ENCODE measurements at regions not wholly inside any gene's neighbourhood (a gene's known extent, or its start where the extent isn't known, plus 50 kb on each side); places are given as distances from the start of the nearest gene placed in this dataset.

DNA sequence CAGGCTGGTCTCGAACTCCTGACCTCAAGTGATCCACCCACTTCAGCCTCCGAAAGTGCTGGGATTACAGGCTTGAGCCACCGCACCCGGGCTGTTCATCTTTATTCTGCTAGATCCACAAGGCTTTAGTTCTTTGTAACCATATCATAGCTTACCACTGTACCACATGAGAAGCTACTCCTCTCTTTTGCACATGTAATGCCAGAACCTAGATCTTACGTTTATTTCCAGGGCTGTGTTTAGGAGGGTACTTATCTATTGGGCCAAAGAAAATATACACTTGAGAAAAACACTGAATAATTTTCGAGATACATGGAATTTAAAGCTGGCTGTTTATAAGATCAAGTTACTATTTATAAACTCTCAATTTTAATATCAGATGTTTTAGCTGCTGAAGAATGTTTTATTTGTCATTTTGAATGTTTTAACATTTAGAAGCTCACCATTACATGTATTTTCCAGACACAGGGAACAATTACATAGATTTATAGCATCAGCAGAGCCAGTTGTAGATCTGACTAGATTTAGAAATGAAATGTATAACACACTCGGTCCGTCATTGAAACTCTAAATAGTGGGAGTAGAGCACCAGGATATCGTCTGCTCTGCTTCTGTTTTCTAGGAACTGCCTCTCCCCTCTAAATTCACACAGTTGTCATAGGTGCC is 155.3 kb upstream of the HAND2 start:
- Mint-ChIP-seq H3K4me3 (no peak overlapping the region), H3K9me3 (peaks cover 0 to 1% (median 0%) of the 10 kb centered on the region in 6 donors), H3K36me3 (no peaks in the 10 kb centered on the region), H3K27ac (no peak overlapping the region), H3K27me3 (ENCODE audit: low read depth in 3 of 3) (peaks cover 0 to 1% (median 0%) of the 10 kb centered on the region in 3 donors), H3K4me1 (no peaks in the 10 kb centered on the region)
- no peak for DNase-seq

DNA sequence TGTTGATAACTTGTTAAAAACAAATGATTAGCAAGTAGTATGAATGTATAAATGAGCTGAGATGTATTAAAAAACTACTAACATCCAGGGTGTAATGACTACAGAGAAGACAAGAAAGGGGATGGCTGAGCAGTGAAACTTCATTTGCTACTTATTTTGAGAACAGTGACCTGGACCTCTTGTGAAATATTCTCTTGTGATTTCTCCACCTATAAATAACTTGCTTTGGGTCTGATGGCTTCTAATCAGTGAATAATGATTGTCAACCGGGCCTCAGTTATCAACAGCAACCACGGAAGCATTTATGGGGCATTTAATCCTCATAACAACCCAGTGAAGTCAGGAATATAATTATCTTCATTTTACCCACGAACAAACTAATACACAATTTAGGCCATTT is 154.2 kb upstream of the HAND2 start:
- no peaks in the 10 kb centered on the region for H3K4me1 Mint-ChIP-seq
- no peaks in the 10 kb centered on the region for H3K36me3 Mint-ChIP-seq
- no peak overlapping the region for H3K27ac Mint-ChIP-seq
- no peak for DNase-seq
- H3K9me3 Mint-ChIP-seq, result peaks cover 0 to 4% (median 0%) of the 10 kb centered on the region in 6 donors
- H3K27me3 Mint-ChIP-seq (ENCODE audit: low read depth in 3 of 3), result peaks cover 0 to 3% (median 0%) of the 10 kb centered on the region in 3 donors
- H3K4me3 Mint-ChIP-seq, result no peak overlapping the region

DNA sequence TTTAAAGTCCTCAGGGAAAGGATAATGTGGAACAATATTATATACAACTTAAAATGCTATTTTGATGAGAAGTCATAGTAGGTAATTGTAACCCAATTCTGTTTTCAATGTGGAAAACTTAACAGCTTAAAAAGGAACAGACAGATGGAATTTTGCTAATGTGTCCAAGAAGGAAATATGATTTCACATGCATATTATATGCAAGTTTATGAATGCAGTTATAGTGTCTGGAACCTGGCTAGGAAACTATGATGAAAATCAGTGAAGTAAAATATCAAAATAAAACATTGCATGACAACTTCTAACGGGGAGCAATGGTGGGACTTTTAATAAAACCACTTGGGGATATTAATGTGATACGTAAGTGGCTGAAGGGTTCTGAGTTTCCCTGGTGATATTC is 152.6 kb upstream of the HAND2 start:
- DNase-seq, result no peak
- Mint-ChIP-seq H3K36me3 (no peaks in the 10 kb centered on the region), H3K4me3 (no peak overlapping the region), H3K27me3 (ENCODE audit: low read depth in 3 of 3) (peaks cover 0 to 3% (median 0%) of the 10 kb centered on the region in 3 donors), H3K27ac (no peak overlapping the region), H3K4me1 (no peaks in the 10 kb centered on the region), H3K9me3 (peaks cover 0 to 4% (median under 1%) of the 10 kb centered on the region in 6 donors)

DNA sequence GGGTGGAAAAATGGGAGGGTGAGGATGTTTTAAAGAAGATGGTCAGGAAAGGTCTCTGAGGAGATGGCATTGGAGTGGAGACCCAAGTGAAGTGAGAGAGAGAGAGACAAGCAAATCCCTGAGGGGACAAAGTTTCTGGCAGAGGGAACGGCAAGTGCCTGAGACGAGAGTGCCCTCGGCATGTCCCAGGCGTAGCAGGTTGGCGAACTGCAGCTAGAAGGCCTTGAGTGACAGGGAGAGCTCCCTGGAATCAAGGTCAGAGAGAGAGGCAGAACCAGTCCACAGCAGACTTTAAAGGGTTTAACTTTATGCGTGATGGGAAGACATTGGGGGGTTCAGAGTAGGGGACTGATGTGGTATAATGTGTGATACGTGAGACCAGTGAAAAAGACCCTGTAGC is 150.2 kb upstream of the HAND2 start:
- H3K4me1 Mint-ChIP-seq, result no peaks in the 10 kb centered on the region
- H3K9me3 Mint-ChIP-seq, result peaks cover 2 to 13% (median 3%) of the 10 kb centered on the region in 6 donors
- no peak overlapping the region for H3K4me3 Mint-ChIP-seq
- DNase-seq, result no peak
- peaks cover 0 to 2% (median 0%) of the 10 kb centered on the region in 3 donors for H3K27me3 Mint-ChIP-seq (ENCODE audit: low read depth in 3 of 3)
- no peaks in the 10 kb centered on the region for H3K36me3 Mint-ChIP-seq
- H3K27ac Mint-ChIP-seq, result no peak overlapping the region

DNA sequence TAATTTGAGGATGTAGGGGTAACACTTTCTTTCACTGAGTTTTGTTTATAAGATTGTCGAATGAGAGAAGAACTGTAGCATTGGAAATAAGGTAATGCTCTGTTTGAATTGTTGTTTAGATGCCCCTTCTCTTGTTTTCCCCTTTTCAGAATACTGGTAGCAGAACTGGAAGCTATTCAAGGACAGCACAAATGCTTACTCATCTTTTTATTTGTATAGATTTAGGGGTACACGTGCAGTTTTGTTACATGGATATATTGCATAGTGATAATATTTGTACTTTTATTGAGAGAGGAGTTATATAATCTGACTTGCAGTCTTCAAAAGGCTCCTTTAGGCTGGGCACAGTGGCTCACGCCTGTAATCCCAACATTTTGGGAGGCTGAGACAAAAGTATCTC is 145.4 kb upstream of the HAND2 start:
- no peaks in the 10 kb centered on the region for H3K4me1 Mint-ChIP-seq
- H3K27me3 Mint-ChIP-seq (ENCODE audit: low read depth in 3 of 3), result peaks cover 0 to 2% (median 0%) of the 10 kb centered on the region in 3 donors
- H3K9me3 Mint-ChIP-seq, result peaks cover 4 to 16% (median 5%) of the 10 kb centered on the region in 6 donors
- no peaks in the 10 kb centered on the region for H3K36me3 Mint-ChIP-seq
- no peak overlapping the region for H3K4me3 Mint-ChIP-seq
- H3K27ac Mint-ChIP-seq, result no peak overlapping the region
- DNase-seq, result no peak

DNA sequence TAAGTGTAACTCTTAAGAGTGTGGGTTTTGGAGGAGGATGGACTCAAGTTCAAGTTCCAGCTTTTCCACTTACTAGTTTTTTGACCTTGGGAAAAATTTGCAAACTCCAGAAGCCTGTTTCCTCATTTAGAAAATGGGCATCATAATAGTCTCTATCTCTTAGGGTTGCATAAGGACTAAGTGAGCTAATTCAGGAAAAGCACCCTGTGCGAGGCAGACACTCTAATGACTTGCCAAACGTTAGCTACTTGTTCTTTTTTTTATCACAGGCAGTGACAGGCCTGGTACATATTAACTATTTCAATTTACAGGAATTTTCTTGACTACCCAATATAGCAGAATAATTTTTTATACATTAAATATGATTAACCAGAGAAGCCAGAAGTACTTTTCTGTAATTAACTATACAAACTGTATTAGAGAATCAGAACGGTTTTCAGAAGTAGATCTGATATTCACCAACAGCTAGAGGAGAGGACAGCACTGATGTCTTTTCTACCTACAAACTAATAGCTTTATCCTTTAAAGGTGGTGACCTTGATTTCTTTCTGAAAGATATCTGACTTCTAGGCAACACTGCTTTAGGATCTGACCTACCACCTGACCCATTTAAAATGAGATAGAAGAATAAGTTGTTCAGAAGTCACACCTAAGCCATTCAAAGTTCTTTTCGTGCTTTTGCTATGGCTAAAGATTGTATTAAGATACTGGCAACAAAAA is 139.6 kb upstream of the HAND2 start:
- H3K4me3 Mint-ChIP-seq, result no peak overlapping the region
- no peaks in the 10 kb centered on the region for H3K27me3 Mint-ChIP-seq (ENCODE audit: low read depth in 3 of 3)
- H3K9me3 Mint-ChIP-seq, result peaks cover 0 to 23% (median 3%) of the 10 kb centered on the region in 6 donors
- no peaks in the 10 kb centered on the region for H3K36me3 Mint-ChIP-seq
- no peak overlapping the region for H3K27ac Mint-ChIP-seq
- no peaks in the 10 kb centered on the region for H3K4me1 Mint-ChIP-seq
- DNase-seq, result no peak

DNA sequence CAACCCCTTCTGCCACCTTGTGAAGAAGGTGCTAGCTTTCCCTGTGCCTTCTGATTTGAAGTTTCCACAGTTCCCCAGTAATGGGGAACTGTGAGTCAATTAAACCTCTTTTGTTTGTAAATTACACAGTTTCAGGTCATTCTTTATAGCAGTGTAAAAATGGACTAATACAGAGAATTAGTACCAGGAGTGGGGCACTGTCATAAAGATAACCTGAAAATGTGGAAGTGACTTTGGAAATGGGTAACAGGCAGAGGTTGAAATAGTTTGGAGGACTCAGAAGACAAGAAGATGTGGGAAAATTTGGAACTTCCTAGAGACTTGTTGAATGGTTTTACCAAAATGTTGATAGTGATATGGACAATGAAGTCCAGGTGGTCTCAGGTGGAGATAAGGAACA is 131.0 kb upstream of the HAND2 start:
- no peak overlapping the region for H3K27ac Mint-ChIP-seq
- no peaks in the 10 kb centered on the region for H3K36me3 Mint-ChIP-seq
- no peaks in the 10 kb centered on the region for H3K4me1 Mint-ChIP-seq
- DNase-seq, result no peak
- no peaks in the 10 kb centered on the region for H3K27me3 Mint-ChIP-seq (ENCODE audit: low read depth in 3 of 3)
- H3K9me3 Mint-ChIP-seq, result peaks cover 0 to 19% (median 5%) of the 10 kb centered on the region in 6 donors
- no peak overlapping the region for H3K4me3 Mint-ChIP-seq

DNA sequence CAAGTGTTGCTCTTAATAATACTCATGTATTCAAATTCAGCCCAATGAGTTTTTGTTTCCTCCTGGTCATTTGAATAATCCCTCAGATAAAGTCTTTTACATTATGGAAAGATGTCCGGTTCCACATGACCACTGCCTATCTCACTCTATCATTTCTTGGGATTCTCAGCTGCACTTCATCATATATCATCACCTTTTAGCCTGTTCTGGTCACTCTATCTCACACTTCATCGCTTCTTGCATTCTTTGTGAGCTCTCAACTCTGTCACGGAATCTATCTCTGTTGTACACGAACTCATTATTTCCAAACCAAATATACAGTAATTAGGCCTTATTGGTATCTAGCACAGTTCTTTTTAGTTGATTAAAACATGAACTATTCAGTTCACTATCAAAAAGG is 126.9 kb upstream of the HAND2 start:
- Mint-ChIP-seq H3K4me3 (no peak overlapping the region), H3K36me3 (no peaks in the 10 kb centered on the region), H3K9me3 (peaks cover 0 to 19% (median 6%) of the 10 kb centered on the region in 6 donors), H3K27me3 (ENCODE audit: low read depth in 3 of 3) (no peaks in the 10 kb centered on the region), H3K27ac (no peak overlapping the region), H3K4me1 (no peaks in the 10 kb centered on the region)
- no peak for DNase-seq

DNA sequence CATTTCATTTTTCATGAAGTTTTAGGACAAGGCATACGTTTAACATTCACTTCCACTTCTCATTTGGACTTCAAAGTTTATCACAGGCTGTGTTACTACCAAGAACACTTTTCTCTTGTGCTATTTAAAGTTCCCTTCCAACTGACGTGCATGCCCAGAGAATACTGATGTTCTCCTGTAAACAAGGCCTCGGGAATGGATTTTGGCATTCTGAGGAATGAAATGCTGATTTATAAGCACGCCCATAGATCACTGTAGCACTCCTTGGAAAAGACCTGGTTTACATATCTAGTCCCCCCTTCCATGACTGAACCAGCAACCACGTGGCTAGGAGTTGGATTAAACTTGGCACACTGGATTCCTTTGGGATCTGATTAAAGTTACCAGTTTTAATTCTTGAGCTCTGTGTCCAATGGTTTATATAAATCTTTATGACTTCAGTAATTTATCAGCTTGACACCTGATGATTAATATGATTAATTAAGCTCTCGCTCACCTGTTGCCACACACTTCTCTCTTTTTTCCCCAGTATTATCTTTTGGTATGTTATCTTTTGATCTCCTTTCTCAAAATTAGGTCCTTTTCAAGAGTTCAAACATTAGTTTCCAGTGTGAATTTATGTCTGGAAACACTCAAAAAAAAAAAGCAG is 122.4 kb upstream of the HAND2 start:
- H3K9me3 Mint-ChIP-seq, result peaks cover 0 to 13% (median 2%) of the 10 kb centered on the region in 6 donors
- H3K27me3 Mint-ChIP-seq (ENCODE audit: low read depth in 3 of 3), result peaks cover 0 to 2% (median 0%) of the 10 kb centered on the region in 3 donors
- no peak for DNase-seq
- no peaks in the 10 kb centered on the region for H3K4me1 Mint-ChIP-seq
- H3K36me3 Mint-ChIP-seq, result no peaks in the 10 kb centered on the region
- no peak overlapping the region for H3K27ac Mint-ChIP-seq
- no peak overlapping the region for H3K4me3 Mint-ChIP-seq

DNA sequence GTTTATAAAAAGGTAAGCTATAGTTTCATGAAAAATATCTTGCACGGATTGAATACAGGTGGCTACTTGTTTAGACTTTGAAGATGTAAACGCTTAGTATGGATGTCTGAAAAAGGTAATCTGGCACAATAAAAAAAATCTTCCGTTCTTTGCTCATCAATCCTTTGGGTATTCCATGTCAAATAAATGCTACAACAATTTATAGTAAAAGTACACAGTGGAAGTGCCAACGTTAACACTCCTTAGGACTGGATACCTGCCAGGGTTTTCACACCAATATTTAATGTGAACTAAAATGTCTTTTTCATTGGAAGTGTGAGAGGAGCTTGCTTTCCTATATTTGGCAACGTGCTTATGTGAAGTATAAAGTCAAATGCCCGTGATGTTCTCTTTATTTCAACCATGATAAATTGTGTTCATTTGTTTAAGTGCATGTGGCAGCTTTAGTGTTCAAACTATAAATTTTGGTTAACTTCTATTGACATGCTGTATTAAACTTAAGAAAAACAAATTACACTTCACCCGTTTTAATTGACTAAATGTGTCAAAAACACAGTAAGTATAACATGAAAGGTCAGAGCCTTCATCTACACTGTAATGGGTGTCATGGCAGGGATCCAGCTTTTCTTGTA is 121.7 kb upstream of the HAND2 start:
- Mint-ChIP-seq H3K9me3 (peaks cover 0 to 8% (median 2%) of the 10 kb centered on the region in 6 donors), H3K27ac (no peak overlapping the region), H3K27me3 (ENCODE audit: low read depth in 3 of 3) (peaks cover 0 to 2% (median 0%) of the 10 kb centered on the region in 3 donors), H3K4me1 (no peaks in the 10 kb centered on the region), H3K36me3 (no peaks in the 10 kb centered on the region), H3K4me3 (no peak overlapping the region)
- DNase-seq, result no peak

DNA sequence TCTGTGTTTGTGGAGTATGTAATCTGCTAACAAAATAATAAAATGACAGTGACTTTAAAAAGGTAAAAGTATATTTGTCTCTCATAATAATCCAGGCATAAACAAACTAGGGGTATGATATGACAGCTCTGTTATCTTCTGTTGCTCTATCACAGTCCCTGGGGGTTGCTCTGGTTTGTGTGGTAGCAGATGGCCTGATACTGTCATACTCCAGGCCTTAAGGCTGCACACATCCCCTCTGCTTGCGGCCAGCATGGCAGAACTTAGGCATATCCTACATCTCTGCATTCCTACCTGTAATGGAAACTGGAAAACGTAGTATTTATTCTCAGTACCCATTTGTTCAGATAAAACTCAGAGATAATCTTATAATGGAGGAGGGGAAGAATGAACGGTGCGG is 117.9 kb upstream of the HAND2 start:
- Mint-ChIP-seq H3K27ac (no peak overlapping the region), H3K4me3 (no peak overlapping the region), H3K4me1 (no peaks in the 10 kb centered on the region), H3K27me3 (ENCODE audit: low read depth in 3 of 3) (peaks cover 0 to 2% (median 0%) of the 10 kb centered on the region in 3 donors), H3K36me3 (no peaks in the 10 kb centered on the region), H3K9me3 (peaks cover 0 to 7% (median 0%) of the 10 kb centered on the region in 6 donors)
- DNase-seq, result no peak

DNA sequence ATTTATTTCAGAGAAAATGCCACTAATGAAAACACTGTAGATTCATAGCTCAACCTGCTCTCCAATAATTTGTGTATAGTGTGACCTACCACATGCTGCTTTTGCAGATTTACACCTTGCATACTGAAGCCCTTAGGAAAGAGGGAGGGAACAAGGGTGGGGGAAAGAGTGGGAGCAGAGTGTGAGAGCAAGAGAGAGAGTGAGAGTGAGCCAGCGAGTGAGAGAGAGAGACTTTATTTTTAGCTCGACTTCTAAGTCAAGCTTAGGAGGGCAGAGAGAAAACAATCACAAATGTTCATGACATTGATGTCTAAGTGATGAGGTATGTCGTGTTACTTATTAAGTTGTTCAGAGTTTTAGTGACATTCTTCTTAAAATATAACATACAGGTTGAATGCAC is 112.5 kb upstream of the HAND2 start:
- no peaks in the 10 kb centered on the region for H3K36me3 Mint-ChIP-seq
- H3K4me1 Mint-ChIP-seq, result no peaks in the 10 kb centered on the region
- H3K9me3 Mint-ChIP-seq, result peaks cover 1 to 18% (median 3%) of the 10 kb centered on the region in 6 donors
- H3K4me3 Mint-ChIP-seq, result no peak overlapping the region
- H3K27ac Mint-ChIP-seq, result no peak overlapping the region
- no peak for DNase-seq
- peaks cover 0 to 2% (median 2%) of the 10 kb centered on the region in 3 donors for H3K27me3 Mint-ChIP-seq (ENCODE audit: low read depth in 3 of 3)

DNA sequence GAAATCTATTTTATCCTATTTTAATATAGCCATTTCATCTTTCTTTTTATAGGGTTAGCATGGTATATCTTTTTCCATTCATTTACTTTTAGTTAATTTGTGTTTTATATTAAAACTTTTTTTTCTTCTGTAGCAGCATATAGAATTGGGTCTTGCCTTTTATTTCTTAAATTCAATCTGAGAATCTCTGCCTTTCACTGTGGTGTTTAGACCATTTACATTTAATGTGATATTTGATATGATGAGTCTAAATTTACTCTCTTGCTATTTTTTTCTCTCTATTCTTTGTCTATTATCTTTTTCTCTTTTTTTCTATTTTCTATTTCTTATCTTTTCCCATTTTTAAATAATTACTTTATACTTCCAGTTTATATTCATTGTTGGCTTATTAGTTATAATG is 105.4 kb upstream of the HAND2 start:
- Mint-ChIP-seq H3K9me3 (peaks cover 12 to 32% (median 20%) of the 10 kb centered on the region in 6 donors), H3K4me3 (no peak overlapping the region), H3K27me3 (ENCODE audit: low read depth in 3 of 3) (peaks cover 0 to 2% (median 0%) of the 10 kb centered on the region in 3 donors), H3K36me3 (peaks cover 0 to 4% (median 0%) of the 10 kb centered on the region in 3 donors), H3K27ac (no peak overlapping the region), H3K4me1 (no peaks in the 10 kb centered on the region)
- DNase-seq, result no peak

DNA sequence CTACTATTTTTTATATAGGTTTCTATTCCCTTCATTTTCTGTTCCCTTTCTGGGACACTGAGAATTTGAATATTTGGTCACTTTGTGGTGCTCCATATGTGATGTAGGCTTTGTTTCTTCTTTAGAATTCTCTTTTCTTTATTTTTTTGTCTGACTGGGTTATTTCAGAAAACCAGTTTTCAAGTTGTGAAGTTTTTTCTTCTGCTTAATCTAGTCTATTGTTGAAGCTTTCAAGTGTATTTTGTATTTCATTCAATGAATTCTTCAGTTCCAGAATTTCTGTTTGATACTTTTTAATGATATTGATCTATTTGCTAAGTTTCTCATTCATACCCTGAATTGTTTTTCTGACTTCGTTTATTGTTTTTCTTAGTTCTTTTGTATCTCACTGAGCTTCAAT is 96.2 kb upstream of the HAND2 start:
- H3K36me3 Mint-ChIP-seq, result no peaks in the 10 kb centered on the region
- H3K4me3 Mint-ChIP-seq, result no peak overlapping the region
- peaks cover 14 to 39% (median 33%) of the 10 kb centered on the region in 6 donors for H3K9me3 Mint-ChIP-seq
- H3K27ac Mint-ChIP-seq, result no peak overlapping the region
- no peaks in the 10 kb centered on the region for H3K4me1 Mint-ChIP-seq
- H3K27me3 Mint-ChIP-seq (ENCODE audit: low read depth in 3 of 3), result peaks cover 0 to 1% (median 0%) of the 10 kb centered on the region in 3 donors
- no peak for DNase-seq
